HCT116 (cell line): ENCODE measurements at regions not wholly inside any gene's neighbourhood (a gene's known extent, or its start where the extent isn't known, plus 50 kb on each side); places are given as distances from the start of the nearest gene placed in this dataset.

ENCODE experiments used
- ATAC-seq: fragments of 200-7000 bp; cut with Tn5 transposase; 2 replicates; pipeline ENCODE4 v1.9.1; 2020; ENCODE audit warnings: mild to moderate bottlenecking, moderate library complexity
- BruUV-seq: library from RNA; stranded (reverse); fragments of 400-500 nt; replicated peaks from 2 replicates; lab custom pipeline; 2021; lab: Mats Ljungman, UMichigan
- CTCF ChIA-PET: fragments of 300-600 bp; sonication (Branson Sonifier 250); formaldehyde crosslinking; loops from one replicate; lab custom pipeline; 2021; ENCODE audit warnings: antibody characterized with exemption; lab: Charles Lee
- POLR2A ChIA-PET: fragments of 300-600, 350-600 bp; sonication (Branson Sonifier 250); formaldehyde crosslinking; loops from one replicate; lab custom pipeline; 2021; ENCODE audit warnings: antibody characterized with exemption; lab: Charles Lee
- RAD21 ChIA-PET, 2 experiments: fragments of 300-600 bp; sonication (Branson Sonifier 250); formaldehyde crosslinking; loops; one replicate each; lab custom pipeline; 2023; ENCODE audit warnings: low total read pairs in 2 of 2; ENCODE audit not compliant: uncharacterized antibody in 2 of 2, unreplicated experiment in 2 of 2, low non-redundant PET in 1 of 2; lab: Charles Lee
- DNase-seq: peaks from one replicate; pipeline ENCODE4 v3.0.0-alpha.2; 2010; ENCODE audit warnings: low read depth, low spot score
- H2AFZ ChIP-seq: fragments of 200-600 bp; shearing (Covaris generic), sonication (generic); 2 replicates; pipeline ENCODE4 v1.6.1; 2017; ENCODE audit warnings: low read depth, mixed run types, mixed read lengths, antibody characterized with exemption, low read length; ENCODE audit not compliant: poor library complexity, severe bottlenecking
- H3K27ac ChIP-seq: 2 replicates; pipeline ENCODE4 v1.5.1; 2012; ENCODE audit warnings: low read depth, low read length
- H3K27me3 ChIP-seq: fragments of 200-600 bp; sonication (generic); 2 replicates; pipeline ENCODE4 v1.6.1; 2016; ENCODE audit warnings: mixed run types, low read length, mixed read lengths; ENCODE audit not compliant: insufficient read depth
- H3K36me3 ChIP-seq, 2 experiments: fragments of 200-500 bp in 1 of 2; fragments of 200-600 bp in 1 of 2; sonication (Bioruptor generic) in 1 of 2; sonication (generic) in 1 of 2; 2 replicates each; pipeline versions ENCODE4 v1.5.1 to v1.6.1; 2014 to 2016; ENCODE audit warnings: low read length in 2 of 2, inconsistent platforms in 1 of 2, mixed read lengths in 1 of 2, mixed run types in 1 of 2; ENCODE audit not compliant: insufficient read depth in 2 of 2, control insufficient read depth in 1 of 2
- H3K4me1 ChIP-seq, 2 experiments: fragments of 200-600 bp in 1 of 2; sonication (generic) in 1 of 2; 2 replicates each; pipeline versions ENCODE4 v1.5.1 to v1.6.1; 2012 to 2017; ENCODE audit warnings: low read length in 2 of 2, inconsistent platforms in 1 of 2, mild to moderate bottlenecking in 1 of 2, mixed read lengths in 1 of 2, mixed run types in 1 of 2, moderate library complexity in 1 of 2; ENCODE audit not compliant: insufficient read depth in 2 of 2, control insufficient read depth in 1 of 2
- H3K4me2 ChIP-seq: fragments of 200-600 bp; sonication (generic); 2 replicates; pipeline ENCODE4 v1.6.1; 2017; ENCODE audit warnings: mixed run types, low read length, mixed read lengths
- H3K4me3 ChIP-seq, 2 experiments: fragments of 200-600 bp in 1 of 2; sonication (generic) in 1 of 2; replicated peaks in 1 of 2; 2 replicates each; pipeline ENCODE4 v1.5.1; 2011 to 2016; ENCODE audit warnings: low read length in 2 of 2, control low read depth in 1 of 2, low read depth in 1 of 2, mild to moderate bottlenecking in 1 of 2, mixed read lengths in 1 of 2, mixed run types in 1 of 2
- H3K79me2 ChIP-seq: fragments of 200-600 bp; sonication (generic); 2 replicates; pipeline ENCODE4 v1.6.1; 2017; ENCODE audit warnings: mild to moderate bottlenecking, mixed run types, low read length, moderate library complexity, mixed read lengths; ENCODE audit not compliant: insufficient read depth
- H3K9ac ChIP-seq: fragments of 200-600 bp; sonication (generic); 2 replicates; pipeline ENCODE4 v1.6.1; 2016; ENCODE audit warnings: low read length, mixed read lengths
- H3K9me2 ChIP-seq: fragments of 200-600 bp; sonication (generic), shearing (Covaris generic); 2 replicates; pipeline ENCODE4 v1.6.1; 2017; ENCODE audit warnings: mixed run types, mild to moderate bottlenecking, moderate library complexity; ENCODE audit not compliant: insufficient read depth
- H3K9me3 ChIP-seq, 2 experiments: fragments of 200-500 bp in 1 of 2; fragments of 200-600 bp in 1 of 2; sonication (Bioruptor generic) in 1 of 2; sonication (generic) in 1 of 2; 2 replicates each; pipeline ENCODE4 v1.6.1; 2014 to 2017; ENCODE audit warnings: low read length in 2 of 2, mixed read lengths in 2 of 2, inconsistent platforms in 1 of 2, low read depth in 1 of 2, mild to moderate bottlenecking in 1 of 2, mixed run types in 1 of 2, moderate library complexity in 1 of 2; ENCODE audit not compliant: control insufficient read depth in 1 of 2, insufficient read depth in 1 of 2
- H4K20me1 ChIP-seq: fragments of 200-600 bp; sonication (generic), shearing (Covaris generic); 2 replicates; pipeline ENCODE4 v1.6.1; 2017; ENCODE audit warnings: mixed run types, mild to moderate bottlenecking, moderate library complexity; ENCODE audit not compliant: insufficient read depth
- CBX3 ChIP-seq: IDR thresholded peaks from 2 replicates; pipeline ENCODE4 v1.6.1; 2012; ENCODE audit warnings: low read depth
- EGR1 ChIP-seq: IDR thresholded peaks from 2 replicates; pipeline ENCODE4 v1.6.1; 2012; ENCODE audit warnings: low read depth
- POLR2A ChIP-seq: IDR thresholded peaks from 2 replicates; pipeline ENCODE4 v1.7.0; 2011; ENCODE audit warnings: borderline replicate concordance; ENCODE audit not compliant: insufficient read depth, insufficient read length; ENCODE audit errors: extremely low read depth
- POLR2AphosphoS5 ChIP-seq: IDR thresholded peaks from 2 replicates; pipeline ENCODE4 v1.6.1; 2011; ENCODE audit warnings: mild to moderate bottlenecking, low read depth, low read length, moderate library complexity
- SRF ChIP-seq: IDR thresholded peaks from 2 replicates; pipeline ENCODE4 v1.6.1; 2012; ENCODE audit warnings: low read depth
- TCF7L2 ChIP-seq: IDR thresholded peaks from 2 replicates; pipeline ENCODE4 v1.7.0; 2011; ENCODE audit warnings: borderline replicate concordance, inconsistent platforms; ENCODE audit not compliant: insufficient read depth, insufficient read length; ENCODE audit errors: extremely low read depth
- intact Hi-C: fragments of 100-400 bp; cut with micrococcal nuclease; formaldehyde crosslinking; loops from 2 replicates; pipeline ENCODE4 v1.10.0; 2022

- Histone ChIP-seq H3K4me1 (no peaks in the 10 kb centered on the region), H3K9me3 (no peaks in the 10 kb centered on the region), H2AFZ (no peak overlapping the region), H3K27ac (no peak overlapping the region), H3K9ac (no peak overlapping the region), H3K79me2 (no peaks in the 10 kb centered on the region), H3K27me3 (no peaks in the 10 kb centered on the region), H4K20me1 (no peaks in the 10 kb centered on the region), H3K4me3 (no peak overlapping the region), H3K9me2 (no peaks in the 10 kb centered on the region), H3K4me2 (no peak overlapping the region), H3K36me3 (no peaks in the 10 kb centered on the region)
- TF ChIP-seq POLR2A (no peak), SRF (no peak), POLR2AphosphoS5 (no peak), CBX3 (no peak), TCF7L2 (no peak), EGR1 (no peak)
- intact Hi-C loops = no loop called here
- BruUV-seq = no TSS peak
- ATAC-seq (no peak), DNase-seq (no peak)
- CTCF ChIA-PET = no interaction called here
- POLR2A ChIA-PET = no interaction called here
- RAD21 ChIA-PET = no interaction called here
Measured at GRCh38 chrX:82237328-82237727, 1035.4 kb downstream of the SH3BGRL start.
